ENCODE measurements at regions not wholly inside any gene's neighbourhood (a gene's known extent, or its start where the extent isn't known, plus 50 kb on each side); places are given as distances from the start of the nearest gene placed in this dataset.

DNA sequence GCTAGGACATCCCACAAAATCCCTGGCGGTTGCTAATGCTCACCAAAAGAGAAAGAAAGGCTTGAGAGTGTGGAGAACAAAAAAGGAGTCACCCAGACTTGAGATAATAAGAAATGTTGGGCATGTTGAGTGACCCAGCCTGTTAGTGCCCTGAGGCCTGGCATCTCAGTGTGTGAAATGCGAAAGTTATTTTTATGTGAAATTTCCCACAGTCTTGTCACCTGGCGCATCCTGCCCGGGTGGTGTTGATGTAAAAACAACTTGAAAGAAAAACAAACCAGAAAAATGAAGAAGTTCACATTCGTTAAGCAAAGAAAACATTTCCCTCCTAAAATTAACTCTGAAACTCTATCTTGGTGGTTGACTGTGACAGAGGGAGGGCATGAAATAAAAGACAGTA is 495.2 kb downstream of the MID1IP1 start:
- no peaks in the 10 kb centered on the region for H3K36me3 ChIP-seq
- no peak overlapping the region for H3K27ac ChIP-seq
- H3K9me3 ChIP-seq = no peaks in the 10 kb centered on the region
- no peaks in the 10 kb centered on the region for H3K27me3 ChIP-seq (ENCODE audit: low read depth)
- H3K4me3 ChIP-seq = no peak overlapping the region
- TF ChIP-seq, protein P1, sequence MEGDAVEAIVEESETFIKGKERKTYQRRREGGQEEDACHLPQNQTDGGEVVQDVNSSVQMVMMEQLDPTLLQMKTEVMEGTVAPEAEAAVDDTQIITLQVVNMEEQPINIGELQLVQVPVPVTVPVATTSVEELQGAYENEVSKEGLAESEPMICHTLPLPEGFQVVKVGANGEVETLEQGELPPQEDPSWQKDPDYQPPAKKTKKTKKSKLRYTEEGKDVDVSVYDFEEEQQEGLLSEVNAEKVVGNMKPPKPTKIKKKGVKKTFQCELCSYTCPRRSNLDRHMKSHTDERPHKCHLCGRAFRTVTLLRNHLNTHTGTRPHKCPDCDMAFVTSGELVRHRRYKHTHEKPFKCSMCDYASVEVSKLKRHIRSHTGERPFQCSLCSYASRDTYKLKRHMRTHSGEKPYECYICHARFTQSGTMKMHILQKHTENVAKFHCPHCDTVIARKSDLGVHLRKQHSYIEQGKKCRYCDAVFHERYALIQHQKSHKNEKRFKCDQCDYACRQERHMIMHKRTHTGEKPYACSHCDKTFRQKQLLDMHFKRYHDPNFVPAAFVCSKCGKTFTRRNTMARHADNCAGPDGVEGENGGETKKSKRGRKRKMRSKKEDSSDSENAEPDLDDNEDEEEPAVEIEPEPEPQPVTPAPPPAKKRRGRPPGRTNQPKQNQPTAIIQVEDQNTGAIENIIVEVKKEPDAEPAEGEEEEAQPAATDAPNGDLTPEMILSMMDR (IDR thresholded peaks at IDR 0.05) = no peak
- DNase-seq = no peak
- no peaks in the 10 kb centered on the region for H3K4me1 ChIP-seq
- intact Hi-C loops (cut with DNase I) = no loop called here
- no peak for ATAC-seq

DNA sequence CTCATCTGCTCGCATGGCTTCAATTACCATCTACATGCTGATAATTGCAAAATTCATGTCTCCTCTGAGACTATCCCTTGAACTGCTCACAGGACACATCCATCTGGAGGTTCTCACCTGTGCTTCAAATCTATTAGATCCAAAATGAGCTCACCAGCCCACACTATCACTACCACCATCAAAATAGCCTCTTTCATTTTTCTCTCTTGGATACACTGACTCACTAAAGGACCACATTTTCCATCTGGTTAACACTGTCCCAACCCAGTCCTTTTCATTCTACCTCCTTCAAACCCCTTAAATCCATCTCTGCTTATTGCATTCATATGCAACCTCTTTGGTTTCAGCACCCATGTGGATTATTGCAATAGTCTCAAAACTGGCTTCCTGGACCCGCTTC is 497.6 kb downstream of the MID1IP1 start:
- Histone ChIP-seq H3K36me3 (no peaks in the 10 kb centered on the region), H3K27me3 (ENCODE audit: low read depth) (no peaks in the 10 kb centered on the region), H3K4me3 (no peak overlapping the region), H3K27ac (no peak overlapping the region), H3K4me1 (no peaks in the 10 kb centered on the region), H3K9me3 (peaks cover 3% of the 10 kb centered on the region)
- TF ChIP-seq, protein P1 (IDR thresholded peaks at IDR 0.05) = no peak
- ATAC-seq (no peak), DNase-seq (no peak)
- intact Hi-C loops (cut with DNase I) = no loop called here

DNA sequence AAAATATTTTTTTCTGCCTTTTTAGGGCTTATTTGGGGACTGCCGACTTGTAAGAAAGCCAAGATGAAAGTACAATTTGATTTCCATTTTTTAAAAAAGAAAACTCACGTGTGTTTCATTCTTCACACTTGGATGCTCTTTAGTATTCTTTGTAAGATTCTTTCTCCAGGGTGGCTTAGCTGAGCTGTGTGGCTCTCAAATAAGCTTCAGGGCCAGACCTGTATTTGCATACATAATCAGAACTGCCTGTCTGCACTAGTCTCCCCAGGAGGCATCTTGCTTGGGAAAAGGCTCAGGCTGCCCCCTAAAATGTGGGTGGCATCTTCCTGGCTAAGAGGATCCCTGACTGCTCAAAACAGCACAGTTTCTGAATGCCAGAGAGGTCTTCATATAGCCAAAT is 498.4 kb downstream of the MID1IP1 start:
- H3K36me3 ChIP-seq = no peaks in the 10 kb centered on the region
- no peaks in the 10 kb centered on the region for H3K4me1 ChIP-seq
- DNase-seq = no peak
- TF ChIP-seq, protein P1 (IDR thresholded peaks at IDR 0.05) = no peak
- no peak for ATAC-seq
- H3K27me3 ChIP-seq (ENCODE audit: low read depth) = no peaks in the 10 kb centered on the region
- H3K9me3 ChIP-seq = peaks cover 3% of the 10 kb centered on the region
- no peak overlapping the region for H3K27ac ChIP-seq
- H3K4me3 ChIP-seq = no peak overlapping the region
- intact Hi-C loops (cut with DNase I) = no loop called here

DNA sequence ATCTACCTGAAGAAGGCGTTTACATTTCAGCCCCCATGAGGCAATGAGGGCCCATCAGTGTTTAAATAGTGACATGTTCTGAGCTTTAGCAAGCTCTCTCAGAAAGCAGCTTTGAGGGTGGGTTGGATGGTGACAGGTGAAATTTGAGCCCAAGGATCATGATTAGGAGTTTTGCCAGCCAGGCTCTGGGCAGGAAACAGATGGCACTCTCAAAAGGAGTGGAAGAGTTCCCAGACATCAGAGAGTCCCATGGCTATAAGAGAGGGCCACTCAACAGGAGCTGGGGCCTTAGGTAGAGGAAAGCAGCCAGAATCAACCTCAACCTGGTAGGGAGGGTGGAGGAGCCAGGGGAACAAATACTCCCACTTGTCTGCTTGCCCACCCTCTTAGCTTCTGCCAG is 499.8 kb downstream of the MID1IP1 start:
- intact Hi-C loops (cut with DNase I) = no loop called here
- ATAC-seq (no peak), DNase-seq (no peak)
- H3K4me1 ChIP-seq = no peaks in the 10 kb centered on the region
- H3K27me3 ChIP-seq (ENCODE audit: low read depth) = no peaks in the 10 kb centered on the region
- TF ChIP-seq, protein P1 (IDR thresholded peaks at IDR 0.05) = no peak
- H3K36me3 ChIP-seq = no peaks in the 10 kb centered on the region
- no peak overlapping the region for H3K4me3 ChIP-seq
- H3K9me3 ChIP-seq = peaks cover 3% of the 10 kb centered on the region
- H3K27ac ChIP-seq = no peak overlapping the region

DNA sequence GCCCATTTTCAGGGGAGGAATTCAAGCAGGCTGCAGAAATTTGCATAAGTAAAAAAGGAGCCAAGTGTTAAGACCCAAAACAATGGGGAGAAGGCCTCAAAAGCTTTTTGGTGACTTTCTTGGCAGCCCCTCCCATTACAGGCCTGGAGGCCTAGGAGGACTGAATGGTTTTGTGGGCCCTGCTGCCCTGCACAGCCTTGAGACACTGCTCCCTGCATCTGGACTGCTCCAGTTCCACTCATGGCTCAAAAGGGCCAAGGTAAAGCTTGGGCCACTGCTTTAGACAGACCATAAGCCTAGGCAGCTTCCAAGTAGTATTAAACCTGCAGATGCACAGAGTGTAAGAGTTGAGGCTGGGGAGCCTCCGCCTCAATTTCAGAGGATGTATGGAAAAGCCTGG is 501.6 kb downstream of the MID1IP1 start:
- Histone ChIP-seq H3K27ac (no peak overlapping the region), H3K4me3 (no peak overlapping the region), H3K9me3 (peaks cover 3% of the 10 kb centered on the region), H3K27me3 (ENCODE audit: low read depth) (no peaks in the 10 kb centered on the region), H3K4me1 (no peaks in the 10 kb centered on the region), H3K36me3 (no peaks in the 10 kb centered on the region)
- TF ChIP-seq, protein P1 (IDR thresholded peaks at IDR 0.05) = no peak
- intact Hi-C loops (cut with DNase I) = no loop called here
- no peak for ATAC-seq
- DNase-seq = no peak

DNA sequence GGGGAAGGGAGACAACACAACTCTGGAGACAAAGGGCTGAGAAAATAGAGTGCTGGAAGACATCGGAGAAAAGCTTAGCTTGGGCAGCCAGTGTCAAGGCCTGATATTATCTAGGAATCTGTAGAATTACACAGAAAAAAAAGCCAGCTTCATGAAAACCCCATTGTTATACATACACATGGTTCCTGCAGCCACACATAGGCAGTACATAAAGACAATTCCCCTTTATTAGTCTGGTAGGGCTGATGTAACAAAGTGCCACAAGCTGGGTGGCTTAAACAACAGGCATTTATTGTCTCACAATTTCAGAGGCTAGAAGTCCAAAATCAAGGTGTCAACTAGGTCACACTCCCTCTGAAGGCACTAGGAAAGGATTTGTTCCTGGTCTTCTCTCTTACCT is 503.5 kb downstream of the MID1IP1 start:
- H3K36me3 ChIP-seq = no peaks in the 10 kb centered on the region
- H3K27me3 ChIP-seq (ENCODE audit: low read depth) = no peaks in the 10 kb centered on the region
- ATAC-seq (no peak), DNase-seq (no peak)
- TF ChIP-seq, protein P1 (IDR thresholded peaks at IDR 0.05) = no peak
- H3K27ac ChIP-seq = no peak overlapping the region
- H3K4me1 ChIP-seq = no peaks in the 10 kb centered on the region
- peaks cover 3% of the 10 kb centered on the region for H3K9me3 ChIP-seq
- H3K4me3 ChIP-seq = no peak overlapping the region
- intact Hi-C loops (cut with DNase I) = no loop called here

Data from lower lobe of right lung (tissue), 2 donors.